ENCODE measurements at regions not wholly inside any gene's neighbourhood (a gene's known extent, or its start where the extent isn't known, plus 50 kb on each side); places are given as distances from the start of the nearest gene placed in this dataset.
A peak's percentile ranks its signal among the peaks of the same experiment; 100 is the strongest.

DNA sequence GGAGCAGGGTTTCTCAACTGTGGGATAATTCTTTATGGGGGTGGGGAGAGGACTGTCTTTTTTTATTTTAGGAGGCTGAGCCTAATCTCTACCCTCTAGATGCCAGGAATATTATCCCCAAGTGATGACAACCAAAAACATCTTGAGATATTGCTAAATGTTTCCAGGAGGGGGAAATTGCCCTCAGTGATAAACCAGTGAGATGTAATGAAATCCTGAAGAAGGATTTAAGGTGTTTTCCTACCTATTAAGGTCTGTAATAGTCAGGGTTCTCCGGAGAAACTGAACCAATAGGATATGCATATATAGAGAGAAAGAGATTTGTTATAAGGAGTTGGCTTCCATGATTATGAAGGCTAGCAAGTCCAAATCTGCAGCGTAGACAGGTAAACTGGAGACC, 208.3 kb upstream of the MIR17HG start:
- no peaks in the 10 kb centered on the region for H3K9me3 ChIP-seq
- WGBS (ENCODE audit: missing lambda C conversion rate): 48% methylated on average over 2 of the region's 2 CpGs
- no peak for FAIRE-seq
- no peak overlapping the region for H3K4me3 ChIP-seq
- H3K4me2 ChIP-seq: no peak overlapping the region
- POLR2A ChIA-PET: no interaction called here
- no peak overlapping the region for H3K27ac ChIP-seq
- CTCF ChIA-PET: no interaction called here
- DNase-seq (ENCODE audit: low read depth in 1 of 2, low spot score in 1 of 2): no peak
- TF ChIP-seq, protein P1, sequence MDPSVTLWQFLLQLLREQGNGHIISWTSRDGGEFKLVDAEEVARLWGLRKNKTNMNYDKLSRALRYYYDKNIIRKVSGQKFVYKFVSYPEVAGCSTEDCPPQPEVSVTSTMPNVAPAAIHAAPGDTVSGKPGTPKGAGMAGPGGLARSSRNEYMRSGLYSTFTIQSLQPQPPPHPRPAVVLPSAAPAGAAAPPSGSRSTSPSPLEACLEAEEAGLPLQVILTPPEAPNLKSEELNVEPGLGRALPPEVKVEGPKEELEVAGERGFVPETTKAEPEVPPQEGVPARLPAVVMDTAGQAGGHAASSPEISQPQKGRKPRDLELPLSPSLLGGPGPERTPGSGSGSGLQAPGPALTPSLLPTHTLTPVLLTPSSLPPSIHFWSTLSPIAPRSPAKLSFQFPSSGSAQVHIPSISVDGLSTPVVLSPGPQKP (IDR thresholded peaks at IDR 0.05; ENCODE audit: low read depth, low read length): no peak
- TF ChIP-seq, protein P2, sequence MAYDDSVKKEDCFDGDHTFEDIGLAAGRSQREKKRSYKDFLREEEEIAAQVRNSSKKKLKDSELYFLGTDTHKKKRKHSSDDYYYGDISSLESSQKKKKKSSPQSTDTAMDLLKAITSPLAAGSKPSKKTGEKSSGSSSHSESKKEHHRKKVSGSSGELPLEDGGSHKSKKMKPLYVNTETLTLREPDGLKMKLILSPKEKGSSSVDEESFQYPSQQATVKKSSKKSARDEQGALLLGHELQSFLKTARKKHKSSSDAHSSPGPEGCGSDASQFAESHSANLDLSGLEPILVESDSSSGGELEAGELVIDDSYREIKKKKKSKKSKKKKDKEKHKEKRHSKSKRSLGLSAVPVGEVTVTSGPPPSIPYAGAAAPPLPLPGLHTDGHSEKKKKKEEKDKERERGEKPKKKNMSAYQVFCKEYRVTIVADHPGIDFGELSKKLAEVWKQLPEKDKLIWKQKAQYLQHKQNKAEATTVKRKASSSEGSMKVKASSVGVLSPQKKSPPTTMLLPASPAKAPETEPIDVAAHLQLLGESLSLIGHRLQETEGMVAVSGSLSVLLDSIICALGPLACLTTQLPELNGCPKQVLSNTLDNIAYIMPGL (CRISPR knock-in tag; IDR thresholded peaks at IDR 0.05; ENCODE audit: borderline replicate concordance): no peak
- ATAC-seq: no peak
- no peaks in the 10 kb centered on the region for H3K4me1 ChIP-seq

DNA sequence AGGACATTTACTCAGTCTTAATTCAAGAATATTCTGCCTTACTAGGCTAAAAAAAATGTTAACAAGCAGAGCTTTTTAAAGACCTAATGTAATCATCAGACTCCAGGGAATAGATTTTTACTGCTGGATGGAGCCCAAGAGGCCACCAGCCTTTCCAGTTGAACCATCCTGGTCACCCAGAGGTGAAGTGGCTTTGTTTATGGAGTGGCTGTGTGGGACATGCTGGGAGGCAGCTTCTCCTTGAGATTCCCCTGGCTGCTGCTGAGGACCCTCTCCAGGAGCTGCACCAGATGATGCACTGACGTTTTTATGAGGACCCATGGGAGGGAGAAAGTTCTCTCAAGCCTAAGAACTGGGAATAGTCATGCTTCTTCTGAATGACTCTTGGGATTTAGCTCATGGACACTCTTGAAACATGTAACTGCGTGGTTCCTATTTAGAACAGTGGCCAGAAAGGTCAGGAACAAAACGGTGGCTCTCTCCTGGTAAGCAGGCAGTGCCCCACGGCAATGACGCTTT, 205.9 kb upstream of the MIR17HG start:
- ChIA-PET POLR2A (no interaction called here), CTCF (no interaction called here)
- ATAC-seq: no peak
- TF ChIP-seq CHD2 (IDR thresholded peaks at IDR 0.05; ENCODE audit: low read length, partially characterized antibody): no peak
- TF ChIP-seq, protein P3, sequence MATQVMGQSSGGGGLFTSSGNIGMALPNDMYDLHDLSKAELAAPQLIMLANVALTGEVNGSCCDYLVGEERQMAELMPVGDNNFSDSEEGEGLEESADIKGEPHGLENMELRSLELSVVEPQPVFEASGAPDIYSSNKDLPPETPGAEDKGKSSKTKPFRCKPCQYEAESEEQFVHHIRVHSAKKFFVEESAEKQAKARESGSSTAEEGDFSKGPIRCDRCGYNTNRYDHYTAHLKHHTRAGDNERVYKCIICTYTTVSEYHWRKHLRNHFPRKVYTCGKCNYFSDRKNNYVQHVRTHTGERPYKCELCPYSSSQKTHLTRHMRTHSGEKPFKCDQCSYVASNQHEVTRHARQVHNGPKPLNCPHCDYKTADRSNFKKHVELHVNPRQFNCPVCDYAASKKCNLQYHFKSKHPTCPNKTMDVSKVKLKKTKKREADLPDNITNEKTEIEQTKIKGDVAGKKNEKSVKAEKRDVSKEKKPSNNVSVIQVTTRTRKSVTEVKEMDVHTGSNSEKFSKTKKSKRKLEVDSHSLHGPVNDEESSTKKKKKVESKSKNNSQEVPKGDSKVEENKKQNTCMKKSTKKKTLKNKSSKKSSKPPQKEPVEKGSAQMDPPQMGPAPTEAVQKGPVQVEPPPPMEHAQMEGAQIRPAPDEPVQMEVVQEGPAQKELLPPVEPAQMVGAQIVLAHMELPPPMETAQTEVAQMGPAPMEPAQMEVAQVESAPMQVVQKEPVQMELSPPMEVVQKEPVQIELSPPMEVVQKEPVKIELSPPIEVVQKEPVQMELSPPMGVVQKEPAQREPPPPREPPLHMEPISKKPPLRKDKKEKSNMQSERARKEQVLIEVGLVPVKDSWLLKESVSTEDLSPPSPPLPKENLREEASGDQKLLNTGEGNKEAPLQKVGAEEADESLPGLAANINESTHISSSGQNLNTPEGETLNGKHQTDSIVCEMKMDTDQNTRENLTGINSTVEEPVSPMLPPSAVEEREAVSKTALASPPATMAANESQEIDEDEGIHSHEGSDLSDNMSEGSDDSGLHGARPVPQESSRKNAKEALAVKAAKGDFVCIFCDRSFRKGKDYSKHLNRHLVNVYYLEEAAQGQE (IDR thresholded peaks at IDR 0.05): no peak
- TF ChIP-seq JUN (IDR thresholded peaks at IDR 0.05): no peak
- TF ChIP-seq MAFK (IDR thresholded peaks at IDR 0.05; ENCODE audit: partially characterized antibody): no peak
- no peak for TF ChIP-seq ZFP36 (IDR thresholded peaks at IDR 0.05; ENCODE audit: borderline replicate concordance, partially characterized antibody)
- TF ChIP-seq CBX8 (IDR thresholded peaks at IDR 0.05): no peak
- no peak for TF ChIP-seq MAZ (IDR thresholded peaks at IDR 0.05; ENCODE audit: borderline replicate concordance, low read depth, low read length)
- TF ChIP-seq RARB (CRISPR knock-in tag; IDR thresholded peaks at IDR 0.05): no peak
- no peak for TF ChIP-seq HOXA7 (CRISPR knock-in tag; IDR thresholded peaks at IDR 0.05)
- Histone ChIP-seq H3K4me2 (no peak overlapping the region), H3K27ac (no peak overlapping the region), H3K9me3 (no peaks in the 10 kb centered on the region), H3K4me1 (no peaks in the 10 kb centered on the region), H3K4me3 (no peak overlapping the region)
- no peak for DNase-seq (ENCODE audit: low read depth in 1 of 2, low spot score in 1 of 2)
- FAIRE-seq: no peak
- WGBS (ENCODE audit: missing lambda C conversion rate): 56% methylated on average over 4 of the region's 5 CpGs

DNA sequence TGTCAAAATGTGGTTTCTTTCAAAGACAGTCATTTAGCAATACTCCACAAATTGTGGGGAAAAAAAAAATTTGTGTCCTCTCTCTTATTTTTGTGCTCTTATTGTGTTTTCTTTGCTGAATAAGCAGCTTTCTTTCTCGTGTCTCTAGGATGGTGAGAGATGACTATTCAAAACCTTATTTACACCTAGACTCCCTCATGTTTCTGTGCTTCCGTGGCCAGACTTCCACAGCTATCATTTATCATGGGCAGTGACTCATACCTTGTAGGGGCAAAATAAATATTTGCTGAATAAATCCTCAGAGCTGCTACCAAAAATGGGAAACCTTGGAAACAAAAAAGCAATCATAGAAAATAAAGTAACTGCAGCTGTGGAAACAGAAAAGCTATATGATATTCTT, 204.9 kb upstream of the MIR17HG start:
- POLR2A ChIA-PET: no interaction called here

More for the DNA sequence above, 204.9 kb upstream of the MIR17HG start:
- TF ChIP-seq BHLHE40 (IDR thresholded peaks at IDR 0.05; ENCODE audit: low read depth, low read length) (no peak), ESRRA (IDR thresholded peaks at IDR 0.05; ENCODE audit: borderline replicate concordance, low read length) (no peak), HOXB13 (CRISPR knock-in tag; IDR thresholded peaks at IDR 0.05; ENCODE audit: low read depth) (no peak), RAD21 (conservative IDR thresholded peaks at IDR 0.05 in 1 of 2, IDR thresholded peaks at IDR 0.05 in 1 of 2) (no peak), MAZ (IDR thresholded peaks at IDR 0.05; ENCODE audit: borderline replicate concordance, low read depth, low read length) (no peak), MAFK (IDR thresholded peaks at IDR 0.05; ENCODE audit: partially characterized antibody) (peak; percentile 45), FOSL2 (IDR thresholded peaks at IDR 0.05) (no peak), FOSL2 (CRISPR knock-in tag; IDR thresholded peaks at IDR 0.05) (peak; percentile 36), PHF8 (IDR thresholded peaks at IDR 0.05; ENCODE audit: borderline replicate concordance, low read depth) (no peak), HOXA7 (CRISPR knock-in tag; IDR thresholded peaks at IDR 0.05) (no peak), RNF2 (IDR thresholded peaks at IDR 0.05; ENCODE audit: borderline replicate concordance, low read depth) (no peak), HEYL (CRISPR knock-in tag; IDR thresholded peaks at IDR 0.05) (no peak), KDM1A (IDR thresholded peaks at IDR 0.05; ENCODE audit: low read depth) (no peak), ZC3H11A (IDR thresholded peaks at IDR 0.05) (no peak)
- TF ChIP-seq, protein P1 (IDR thresholded peaks at IDR 0.05; ENCODE audit: low read depth, low read length): no peak
- TF ChIP-seq, protein P4, sequence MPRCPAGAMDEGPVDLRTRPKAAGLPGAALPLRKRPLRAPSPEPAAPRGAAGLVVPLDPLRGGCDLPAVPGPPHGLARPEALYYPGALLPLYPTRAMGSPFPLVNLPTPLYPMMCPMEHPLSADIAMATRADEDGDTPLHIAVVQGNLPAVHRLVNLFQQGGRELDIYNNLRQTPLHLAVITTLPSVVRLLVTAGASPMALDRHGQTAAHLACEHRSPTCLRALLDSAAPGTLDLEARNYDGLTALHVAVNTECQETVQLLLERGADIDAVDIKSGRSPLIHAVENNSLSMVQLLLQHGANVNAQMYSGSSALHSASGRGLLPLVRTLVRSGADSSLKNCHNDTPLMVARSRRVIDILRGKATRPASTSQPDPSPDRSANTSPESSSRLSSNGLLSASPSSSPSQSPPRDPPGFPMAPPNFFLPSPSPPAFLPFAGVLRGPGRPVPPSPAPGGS (IDR thresholded peaks at IDR 0.05): no peak
- CTCF ChIA-PET: interaction anchor here (0.6 to 1.5 kb wide), 2 partner anchors 8 to 10 kb away, joined by 3 to 4 read pairs; no protein-coding TSS in a partner anchor
- ATAC-seq (peak in 1 of 2 experiments; percentile 51; a peak in 1 of 6 replicates), DNase-seq (ENCODE audit: low read depth in 1 of 2, low spot score in 1 of 2) (peak in 1 of 2 experiments; percentile 35), FAIRE-seq (no peak)
- Histone ChIP-seq H3K9me3 (no peaks in the 10 kb centered on the region), H3K4me1 (no peaks in the 10 kb centered on the region), H3K4me2 (peak overlapping the region; percentile 32), H3K27ac (no peak overlapping the region), H3K4me3 (no peak overlapping the region)
- 0% methylated on average over 2 of the region's 2 CpGs for WGBS (ENCODE audit: missing lambda C conversion rate)
